K562 (cell line): ENCODE measurements at regions not wholly inside any gene's neighbourhood (a gene's known extent, or its start where the extent isn't known, plus 50 kb on each side); places are given as distances from the start of the nearest gene placed in this dataset.

Experiments
- CBFA2T3 ChIP-seq: fragments of 450-650 bp; IDR thresholded peaks from 2 replicates; pipeline ENCODE4 v1.6.1; 2017
- CBX2 ChIP-seq: fragments of 200-600 bp; sonication (generic); IDR thresholded peaks from one replicate; pipeline ENCODE4 v1.6.1; 2012; ENCODE audit warnings: mild to moderate bottlenecking, low read length, inconsistent platforms; ENCODE audit not compliant: insufficient read depth, poor library complexity, severe bottlenecking
- ELF4 ChIP-seq: fragments of 450-650 bp; formaldehyde crosslinking; IDR thresholded peaks from 2 replicates; pipeline ENCODE4 v1.4.0; 2022; ENCODE audit warnings: missing genetic modification characterization
- FOXJ2 ChIP-seq: fragments of 200-800 bp; sonication (Bioruptor generic); IDR thresholded peaks from 2 replicates; pipeline ENCODE4 v1.6.1; 2016; ENCODE audit warnings: missing genetic modification characterization, missing compliant biosample characterization
- FUS ChIP-seq: fragments of 200-400 bp; formaldehyde crosslinking; optimal IDR thresholded peaks from 2 replicates; pipeline ENCODE3; 2017; ENCODE audit warnings: low read depth, low read length
- KLF10 ChIP-seq: fragments of 250-450 bp; sonication (Bioruptor Pico); IDR thresholded peaks from 2 replicates; pipeline ENCODE4 v1.6.1; 2021; ENCODE audit warnings: matching md5 sums
- MBD2 ChIP-seq: sonication (generic); IDR thresholded peaks from 2 replicates; pipeline ENCODE4 v1.6.1; 2016; ENCODE audit warnings: low read depth, borderline replicate concordance
- MEF2A ChIP-seq: IDR thresholded peaks from 2 replicates; pipeline ENCODE4 v1.6.1; 2011; ENCODE audit warnings: low read depth, mild to moderate bottlenecking, low read length, moderate library complexity; ENCODE audit not compliant: control insufficient read depth
- MEIS2 ChIP-seq: fragments of 450-650 bp; IDR thresholded peaks from 2 replicates; pipeline ENCODE4 v1.6.1; 2014; ENCODE audit warnings: mild to moderate bottlenecking; ENCODE audit not compliant: partially characterized antibody
- MYC ChIP-seq, 2 experiments: fragments of 250-450 bp in 1 of 2; sonication (Bioruptor Pico) in 1 of 2; IDR thresholded peaks; 2 replicates each; pipeline versions ENCODE4 v1.5.1 to v1.6.1; 2012 to 2021; ENCODE audit warnings: low read depth in 2 of 2, borderline replicate concordance in 1 of 2, improper control_type of control experiment in 1 of 2, low read length in 1 of 2, mild to moderate bottlenecking in 1 of 2, moderate library complexity in 1 of 2
- PCBP1 ChIP-seq: fragments of 200-400 bp; formaldehyde crosslinking; IDR thresholded peaks from 2 replicates; pipeline ENCODE4 v1.6.1; 2018; ENCODE audit warnings: mild to moderate bottlenecking, low read depth, low read length; ENCODE audit not compliant: poor library complexity, severe bottlenecking
- PHB2 ChIP-seq: fragments of 450-650 bp; IDR thresholded peaks from 2 replicates; pipeline ENCODE4 v1.6.1; 2017; ENCODE audit warnings: low read depth
- POLR2AphosphoS2 ChIP-seq: IDR thresholded peaks from 2 replicates; pipeline ENCODE4 v1.6.1; 2012; ENCODE audit warnings: low read length, improper control_type of control experiment
- POLR2G ChIP-seq: fragments of 200-400 bp; formaldehyde crosslinking; IDR thresholded peaks from 2 replicates; pipeline ENCODE4 v1.6.1; 2017; ENCODE audit warnings: low read depth, mild to moderate bottlenecking, antibody characterized with exemption, low read length, moderate library complexity
- SIX5 ChIP-seq, 2 experiments: IDR thresholded peaks; 2 replicates each; pipeline ENCODE4 v1.6.1; 2011; ENCODE audit warnings: low read length in 2 of 2, borderline replicate concordance in 1 of 2, low read depth in 1 of 2, mild to moderate bottlenecking in 1 of 2, moderate library complexity in 1 of 2; ENCODE audit not compliant: insufficient read depth in 1 of 2
- SRSF1 ChIP-seq: fragments of 200-400 bp; formaldehyde crosslinking; IDR thresholded peaks from 2 replicates; pipeline ENCODE4 v1.6.1; 2017; ENCODE audit warnings: mild to moderate bottlenecking, low read depth, low read length, moderate library complexity
- ZNF239 ChIP-seq: fragments of 250-450 bp; sonication (Bioruptor Pico); IDR thresholded peaks from 2 replicates; pipeline ENCODE4 v1.4.0; 2020; ENCODE audit warnings: mild to moderate bottlenecking
- ZNF778 ChIP-seq: fragments of 450-650 bp; formaldehyde crosslinking; IDR thresholded peaks from 2 replicates; pipeline ENCODE4 v1.4.0; 2020; ENCODE audit warnings: mild to moderate bottlenecking, moderate library complexity
- TF ChIP-seq, protein P1 (sequence below), 2 experiments: IDR thresholded peaks; 2 replicates each; pipeline ENCODE4 v1.6.1; 2012; ENCODE audit warnings: improper control_type of control experiment in 2 of 2, low read depth in 2 of 2, low read length in 2 of 2, borderline replicate concordance in 1 of 2
- TF ChIP-seq, protein P2 (sequence below): sonication (generic); formaldehyde crosslinking; IDR thresholded peaks from 2 replicates; pipeline ENCODE4 v1.8.0; 2023; ENCODE audit warnings: mild to moderate bottlenecking, missing genetic modification reagents

DNA sequence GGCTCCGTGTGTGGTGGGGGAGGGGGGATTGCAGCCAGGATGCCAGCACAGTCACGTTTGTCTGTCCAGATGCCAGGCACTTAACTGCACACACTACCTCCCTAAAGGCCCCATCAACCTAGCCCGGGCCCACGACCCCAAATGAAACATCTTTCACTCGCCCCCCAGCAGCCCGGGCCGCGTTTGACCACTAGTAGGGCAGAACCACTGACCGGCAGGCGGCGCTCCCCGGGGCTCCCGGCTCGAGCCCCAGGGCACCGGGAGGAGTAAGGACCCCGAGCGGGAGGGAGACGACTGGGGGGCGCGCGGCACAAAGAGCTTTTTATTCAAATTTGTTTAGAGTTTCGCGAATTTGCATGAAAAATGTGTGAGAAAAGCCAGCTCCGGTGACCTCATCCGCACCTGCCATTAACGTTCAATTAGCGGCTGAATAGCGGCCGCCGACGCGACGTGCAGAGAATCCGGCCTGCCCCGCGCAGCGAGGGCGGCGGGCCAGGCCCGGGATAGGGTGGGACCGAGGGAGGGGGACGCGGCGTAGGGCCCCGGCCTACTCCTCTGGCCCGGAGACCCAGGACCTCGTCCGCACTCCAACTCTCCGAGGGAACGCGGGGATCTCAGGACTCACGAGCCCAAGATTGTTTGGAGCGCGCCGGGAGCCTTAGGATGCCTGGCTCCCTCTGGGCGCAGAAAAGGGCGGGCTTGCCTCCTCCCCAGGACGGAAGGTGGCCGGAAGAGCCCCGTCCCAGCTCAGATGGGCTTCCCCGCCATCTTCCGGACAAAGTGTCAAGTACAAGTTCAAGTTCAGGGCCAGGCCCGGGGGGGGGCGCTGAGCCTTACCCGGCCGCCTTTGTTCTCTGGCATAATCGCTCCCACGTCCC is 64.9 kb upstream of the POLG start (continued):
- no peak; the same call in 1 of the 2 replicates for TF ChIP-seq MYC (IDR thresholded peaks at IDR 0.05; ENCODE audit: low read depth, low read length)
- TF ChIP-seq MYC (CRISPR knock-in tag; IDR thresholded peaks at IDR 0.05; ENCODE audit: borderline replicate concordance, low read depth), result no peak
- peak; percentile 77 for TF ChIP-seq POLR2G
- no peak for TF ChIP-seq CBFA2T3
- TF ChIP-seq PCBP1, result no peak
- no peak for TF ChIP-seq ELF4 (CRISPR knock-in tag)
- TF ChIP-seq, protein P1, sequence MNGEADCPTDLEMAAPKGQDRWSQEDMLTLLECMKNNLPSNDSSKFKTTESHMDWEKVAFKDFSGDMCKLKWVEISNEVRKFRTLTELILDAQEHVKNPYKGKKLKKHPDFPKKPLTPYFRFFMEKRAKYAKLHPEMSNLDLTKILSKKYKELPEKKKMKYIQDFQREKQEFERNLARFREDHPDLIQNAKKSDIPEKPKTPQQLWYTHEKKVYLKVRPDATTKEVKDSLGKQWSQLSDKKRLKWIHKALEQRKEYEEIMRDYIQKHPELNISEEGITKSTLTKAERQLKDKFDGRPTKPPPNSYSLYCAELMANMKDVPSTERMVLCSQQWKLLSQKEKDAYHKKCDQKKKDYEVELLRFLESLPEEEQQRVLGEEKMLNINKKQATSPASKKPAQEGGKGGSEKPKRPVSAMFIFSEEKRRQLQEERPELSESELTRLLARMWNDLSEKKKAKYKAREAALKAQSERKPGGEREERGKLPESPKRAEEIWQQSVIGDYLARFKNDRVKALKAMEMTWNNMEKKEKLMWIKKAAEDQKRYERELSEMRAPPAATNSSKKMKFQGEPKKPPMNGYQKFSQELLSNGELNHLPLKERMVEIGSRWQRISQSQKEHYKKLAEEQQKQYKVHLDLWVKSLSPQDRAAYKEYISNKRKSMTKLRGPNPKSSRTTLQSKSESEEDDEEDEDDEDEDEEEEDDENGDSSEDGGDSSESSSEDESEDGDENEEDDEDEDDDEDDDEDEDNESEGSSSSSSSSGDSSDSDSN (IDR thresholded peaks at IDR 0.05; ENCODE audit: borderline replicate concordance in 1 of 2, low read depth in 2 of 2, low read length in 2 of 2), result peak in 1 of 2 experiments; percentile 33; a peak in 1 of 4 replicates
- no peak for TF ChIP-seq FUS
- no peak for TF ChIP-seq SRSF1
- no peak for TF ChIP-seq PHB2
- TF ChIP-seq MEF2A, result no peak
- TF ChIP-seq POLR2AphosphoS2, result no peak
- no peak for TF ChIP-seq CBX2
- TF ChIP-seq, protein P2, sequence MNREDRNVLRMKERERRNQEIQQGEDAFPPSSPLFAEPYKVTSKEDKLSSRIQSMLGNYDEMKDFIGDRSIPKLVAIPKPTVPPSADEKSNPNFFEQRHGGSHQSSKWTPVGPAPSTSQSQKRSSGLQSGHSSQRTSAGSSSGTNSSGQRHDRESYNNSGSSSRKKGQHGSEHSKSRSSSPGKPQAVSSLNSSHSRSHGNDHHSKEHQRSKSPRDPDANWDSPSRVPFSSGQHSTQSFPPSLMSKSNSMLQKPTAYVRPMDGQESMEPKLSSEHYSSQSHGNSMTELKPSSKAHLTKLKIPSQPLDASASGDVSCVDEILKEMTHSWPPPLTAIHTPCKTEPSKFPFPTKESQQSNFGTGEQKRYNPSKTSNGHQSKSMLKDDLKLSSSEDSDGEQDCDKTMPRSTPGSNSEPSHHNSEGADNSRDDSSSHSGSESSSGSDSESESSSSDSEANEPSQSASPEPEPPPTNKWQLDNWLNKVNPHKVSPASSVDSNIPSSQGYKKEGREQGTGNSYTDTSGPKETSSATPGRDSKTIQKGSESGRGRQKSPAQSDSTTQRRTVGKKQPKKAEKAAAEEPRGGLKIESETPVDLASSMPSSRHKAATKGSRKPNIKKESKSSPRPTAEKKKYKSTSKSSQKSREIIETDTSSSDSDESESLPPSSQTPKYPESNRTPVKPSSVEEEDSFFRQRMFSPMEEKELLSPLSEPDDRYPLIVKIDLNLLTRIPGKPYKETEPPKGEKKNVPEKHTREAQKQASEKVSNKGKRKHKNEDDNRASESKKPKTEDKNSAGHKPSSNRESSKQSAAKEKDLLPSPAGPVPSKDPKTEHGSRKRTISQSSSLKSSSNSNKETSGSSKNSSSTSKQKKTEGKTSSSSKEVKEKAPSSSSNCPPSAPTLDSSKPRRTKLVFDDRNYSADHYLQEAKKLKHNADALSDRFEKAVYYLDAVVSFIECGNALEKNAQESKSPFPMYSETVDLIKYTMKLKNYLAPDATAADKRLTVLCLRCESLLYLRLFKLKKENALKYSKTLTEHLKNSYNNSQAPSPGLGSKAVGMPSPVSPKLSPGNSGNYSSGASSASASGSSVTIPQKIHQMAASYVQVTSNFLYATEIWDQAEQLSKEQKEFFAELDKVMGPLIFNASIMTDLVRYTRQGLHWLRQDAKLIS (CRISPR knock-in tag), result no peak
- TF ChIP-seq MEIS2, result no peak
- no peak for TF ChIP-seq SIX5 (IDR thresholded peaks at IDR 0.05; ENCODE audit: borderline replicate concordance in 1 of 2, insufficient read depth in 1 of 2, low read depth in 1 of 2, low read length in 2 of 2)
- no peak for TF ChIP-seq FOXJ2 (tag)
- no peak for TF ChIP-seq KLF10
- no peak for TF ChIP-seq MBD2
- no peak for TF ChIP-seq ZNF778 (CRISPR knock-in tag)
- TF ChIP-seq ZNF239 (CRISPR knock-in tag), result no peak
